Type B pancreatic cell (in vitro differentiated cells): ENCODE measurements at regions not wholly inside any gene's neighbourhood (a gene's known extent, or its start where the extent isn't known, plus 50 kb on each side); places are given as distances from the start of the nearest gene placed in this dataset.

Experiments
- DNase-seq: peaks from one replicate; pipeline ENCODE4 v3.0.0; 2021; ENCODE audit warnings: mixed read lengths; ENCODE audit not compliant: unreplicated experiment; ENCODE audit errors: extremely low spot score
- H3K27ac Mint-ChIP-seq: 2 replicates; pipeline ENCODE4 v1.8.0; 2021; ENCODE audit warnings: mild to moderate bottlenecking, mixed read lengths
- H3K27me3 Mint-ChIP-seq: 2 replicates; pipeline ENCODE4 v1.8.0; 2021; ENCODE audit warnings: mixed read lengths
- H3K36me3 Mint-ChIP-seq: 2 replicates; pipeline ENCODE4 v1.8.0; 2021; ENCODE audit warnings: mixed read lengths
- H3K4me1 Mint-ChIP-seq: one replicate; pipeline ENCODE4 v1.8.0; 2021; ENCODE audit warnings: mixed read lengths; ENCODE audit not compliant: unreplicated experiment
- H3K4me3 Mint-ChIP-seq: 2 replicates; pipeline ENCODE4 v1.8.0; 2021; ENCODE audit warnings: mild to moderate bottlenecking, mixed read lengths
- H3K9me3 Mint-ChIP-seq: 2 replicates; pipeline ENCODE4 v1.8.0; 2021; ENCODE audit warnings: mixed read lengths
- CTCF ChIP-seq: fragments of 200-600 bp; sonication (generic); conservative IDR thresholded peaks from 2 replicates; pipeline ENCODE4 v1.5.0; 2021; ENCODE audit warnings: antibody characterized with exemption, mild to moderate bottlenecking

- Mint-ChIP-seq H3K27me3 (peaks cover 45% of the 10 kb centered on the region), H3K36me3 (no peaks in the 10 kb centered on the region), H3K4me1 (no peaks in the 10 kb centered on the region), H3K27ac (no peak overlapping the region), H3K4me3 (no peak overlapping the region), H3K9me3 (no peaks in the 10 kb centered on the region)
- no peak for TF ChIP-seq CTCF
- no peak for DNase-seq
Observed at GRCh38 chr17:34874478-34874877, 86.8 kb downstream of the CCT6B start.

- no peaks in the 10 kb centered on the region for H3K4me1 Mint-ChIP-seq
- H3K9me3 Mint-ChIP-seq = peaks cover 4% of the 10 kb centered on the region
- no peak overlapping the region for H3K27ac Mint-ChIP-seq
- TF ChIP-seq CTCF = no peak
- no peaks in the 10 kb centered on the region for H3K36me3 Mint-ChIP-seq
- H3K4me3 Mint-ChIP-seq = no peak overlapping the region
- no peak for DNase-seq
- peaks cover 38% of the 10 kb centered on the region for H3K27me3 Mint-ChIP-seq
Observed at GRCh38 chr17:34872640-34873039, 88.6 kb downstream of the CCT6B start.

GRCh38 chr17:34869641-34870040 is 91.6 kb downstream of the CCT6B start:
- H3K27me3 Mint-ChIP-seq = peaks cover 37% of the 10 kb centered on the region
- no peak for TF ChIP-seq CTCF
- no peaks in the 10 kb centered on the region for H3K4me1 Mint-ChIP-seq
- H3K36me3 Mint-ChIP-seq = no peaks in the 10 kb centered on the region
- no peak overlapping the region for H3K4me3 Mint-ChIP-seq
- no peak for DNase-seq
- peaks cover 4% of the 10 kb centered on the region for H3K9me3 Mint-ChIP-seq
- no peak overlapping the region for H3K27ac Mint-ChIP-seq

- TF ChIP-seq CTCF = no peak
- Mint-ChIP-seq H3K36me3 (no peaks in the 10 kb centered on the region), H3K4me1 (no peaks in the 10 kb centered on the region), H3K9me3 (peaks cover 4% of the 10 kb centered on the region), H3K27ac (no peak overlapping the region), H3K27me3 (peaks cover 35% of the 10 kb centered on the region), H3K4me3 (no peak overlapping the region)
- no peak for DNase-seq
Observed at GRCh38 chr17:34865716-34866115, 95.5 kb downstream of the CCT6B start.

- no peak for DNase-seq
- no peaks in the 10 kb centered on the region for H3K4me1 Mint-ChIP-seq
- H3K27ac Mint-ChIP-seq = no peak overlapping the region
- TF ChIP-seq CTCF = no peak
- no peak overlapping the region for H3K4me3 Mint-ChIP-seq
- H3K36me3 Mint-ChIP-seq = no peaks in the 10 kb centered on the region
- H3K9me3 Mint-ChIP-seq = no peaks in the 10 kb centered on the region
- H3K27me3 Mint-ChIP-seq = peaks cover 39% of the 10 kb centered on the region
Observed at GRCh38 chr17:34862384-34862783, 98.9 kb downstream of the CCT6B start.

- H3K27me3 Mint-ChIP-seq = peaks cover 37% of the 10 kb centered on the region
Observed at GRCh38 chr17:34861864-34862263, 99.4 kb downstream of the CCT6B start.

More at GRCh38 chr17:34861864-34862263, 99.4 kb downstream of the CCT6B start:
- DNase-seq = no peak
- Mint-ChIP-seq H3K4me3 (no peak overlapping the region), H3K27ac (no peak overlapping the region), H3K9me3 (no peaks in the 10 kb centered on the region), H3K4me1 (no peaks in the 10 kb centered on the region), H3K36me3 (no peaks in the 10 kb centered on the region)
- no peak for TF ChIP-seq CTCF
